SK-N-SH (cell line): ENCODE measurements at regions not wholly inside any gene's neighbourhood (a gene's known extent, or its start where the extent isn't known, plus 50 kb on each side); places are given as distances from the start of the nearest gene placed in this dataset.

Source experiments
- CTCF ChIA-PET: fragments of 300-600, 350-600 bp; formaldehyde crosslinking; extraction: SDS; loops from one replicate; lab custom pipeline; 2021; lab: Yijun Ruan, JAX
- POLR2A ChIA-PET: fragments of 350-600 bp; sonication (Branson Sonifier 250); formaldehyde crosslinking; extraction: SDS; loops from one replicate; lab custom pipeline; 2020; ENCODE audit warnings: antibody characterized with exemption, inconsistent platforms; lab: Yijun Ruan, JAX
- DNase-seq: peaks from one replicate; pipeline ENCODE4 v3.0.0; 2012
- H2AFZ ChIP-seq: fragments of 200-600 bp; sonication (generic); 2 replicates; pipeline ENCODE4 v1.8.1; 2016; ENCODE audit warnings: antibody characterized with exemption, mild to moderate bottlenecking, low read depth
- H3F3A ChIP-seq: fragments of 200-600 bp; sonication (generic); replicated peaks from 2 replicates; pipeline ENCODE3; 2016; ENCODE audit warnings: antibody characterized with exemption, mild to moderate bottlenecking; ENCODE audit not compliant: insufficient read depth
- H3K27ac ChIP-seq, 2 experiments: fragments of 200-500 bp in 1 of 2; fragments of 200-600 bp in 1 of 2; sonication (Bioruptor generic) in 1 of 2; sonication (generic), shearing (Covaris generic) in 1 of 2; 2 replicates each; pipeline versions ENCODE4 v1.5.1 to v1.6.1; 2014 to 2016; ENCODE audit warnings: low read depth in 2 of 2, inconsistent platforms in 1 of 2, low read length in 1 of 2, mild to moderate bottlenecking in 1 of 2, mixed read lengths in 1 of 2
- H3K27me3 ChIP-seq: fragments of 200-600 bp; sonication (generic), shearing (Covaris generic); 2 replicates; pipeline ENCODE4 v1.6.1; 2016; ENCODE audit warnings: mixed run types; ENCODE audit not compliant: insufficient read depth
- H3K36me3 ChIP-seq, 2 experiments: fragments of 200-500 bp in 1 of 2; fragments of 200-600 bp in 1 of 2; sonication (Bioruptor generic) in 1 of 2; sonication (generic) in 1 of 2; replicated peaks in 1 of 2; 2 replicates each; pipeline versions ENCODE3 to v1.5.1; 2014 to 2016; ENCODE audit warnings: low read length in 1 of 2, mild to moderate bottlenecking in 1 of 2; ENCODE audit not compliant: insufficient read depth in 2 of 2, control insufficient read depth in 1 of 2
- H3K4me1 ChIP-seq, 2 experiments: fragments of 200-500 bp in 1 of 2; fragments of 200-600 bp in 1 of 2; sonication (Bioruptor generic) in 1 of 2; sonication (generic), shearing (Covaris generic) in 1 of 2; 2 replicates each; pipeline versions ENCODE4 v1.5.1 to v1.6.1; 2014 to 2016; ENCODE audit warnings: low read depth in 1 of 2, low read length in 1 of 2, mixed run types in 1 of 2; ENCODE audit not compliant: insufficient read depth in 2 of 2, control insufficient read depth in 1 of 2
- H3K4me2 ChIP-seq: fragments of 200-600 bp; sonication (generic), shearing (Covaris generic); 2 replicates; pipeline ENCODE4 v1.6.1; 2017; ENCODE audit warnings: mixed run types
- H3K4me3 ChIP-seq, 2 experiments: fragments of 200-500 bp in 1 of 2; fragments of 200-600 bp in 1 of 2; sonication (Bioruptor generic) in 1 of 2; sonication (generic), shearing (Covaris generic) in 1 of 2; 2 replicates each; pipeline versions ENCODE4 v1.5.1 to v1.8.1; 2014 to 2016; ENCODE audit warnings: low read depth in 2 of 2, inconsistent platforms in 1 of 2, low read length in 1 of 2, mild to moderate bottlenecking in 1 of 2, mixed read lengths in 1 of 2, moderate library complexity in 1 of 2
- H3K79me2 ChIP-seq: fragments of 200-600 bp; sonication (generic); 2 replicates; pipeline ENCODE4 v1.8.1; 2017; ENCODE audit warnings: mild to moderate bottlenecking; ENCODE audit not compliant: insufficient read depth
- H3K9ac ChIP-seq: fragments of 200-600 bp; sonication (generic); 2 replicates; pipeline ENCODE4 v1.6.1; 2017; ENCODE audit warnings: mixed run types
- H3K9me2 ChIP-seq: fragments of 200-600 bp; sonication (generic); 2 replicates; pipeline ENCODE4 v1.6.1; 2017; ENCODE audit warnings: mixed run types
- H3K9me3 ChIP-seq: fragments of 200-600 bp; sonication (generic); 2 replicates; pipeline ENCODE4 v1.6.1; 2017; ENCODE audit warnings: mixed run types, mild to moderate bottlenecking, moderate library complexity
- H4K20me1 ChIP-seq: fragments of 200-600 bp; sonication (generic); 2 replicates; pipeline ENCODE4 v1.6.1; 2017; ENCODE audit warnings: mild to moderate bottlenecking, mixed run types; ENCODE audit not compliant: insufficient read depth
- EP300 ChIP-seq, 2 experiments: IDR thresholded peaks; 2 replicates each; pipeline versions ENCODE4 v1.4.0 to v1.6.1; 2012; ENCODE audit warnings: borderline replicate concordance in 1 of 2, low read depth in 1 of 2, low read length in 1 of 2
- FOSL2 ChIP-seq: IDR thresholded peaks from 2 replicates; pipeline ENCODE4 v1.4.0; 2012; ENCODE audit warnings: low read depth, mild to moderate bottlenecking, moderate library complexity, borderline replicate concordance
- FOXJ3 ChIP-seq: sonication (generic); formaldehyde crosslinking; IDR thresholded peaks from 2 replicates; pipeline ENCODE4 v1.5.1; 2020; ENCODE audit warnings: mild to moderate bottlenecking, missing genetic modification reagents
- IRF3 ChIP-seq: fragments of 150-350 bp; IDR thresholded peaks from 2 replicates; pipeline ENCODE4 v1.6.1; 2016; ENCODE audit warnings: mild to moderate bottlenecking, low read depth, low read length
- MEF2A ChIP-seq: IDR thresholded peaks from 2 replicates; pipeline ENCODE4 v1.4.0; 2012; ENCODE audit warnings: low read depth, borderline replicate concordance
- POLR2AphosphoS5 ChIP-seq: IDR thresholded peaks from 2 replicates; pipeline ENCODE4 v1.6.1; 2012; ENCODE audit warnings: low read depth, low read length
- RAD21 ChIP-seq: IDR thresholded peaks from 2 replicates; pipeline ENCODE4 v1.6.1; 2012; ENCODE audit warnings: mild to moderate bottlenecking, low read length
- RXRA ChIP-seq: IDR thresholded peaks from 2 replicates; pipeline ENCODE4 v1.4.0; 2012; ENCODE audit warnings: low read depth, mild to moderate bottlenecking, borderline replicate concordance
- SMC3 ChIP-seq: IDR thresholded peaks from 2 replicates; pipeline ENCODE4 v1.6.1; 2012; ENCODE audit warnings: low read depth, low read length, improper control_type of control experiment
- TAF1 ChIP-seq: IDR thresholded peaks from 2 replicates; pipeline ENCODE4 v1.6.1; 2012; ENCODE audit warnings: low read depth, mild to moderate bottlenecking, low read length, moderate library complexity, borderline replicate concordance
- TCF12 ChIP-seq: IDR thresholded peaks from 2 replicates; pipeline ENCODE4 v1.4.0; 2012
- YY1 ChIP-seq: IDR thresholded peaks from 2 replicates; pipeline ENCODE4 v1.4.0; 2012; ENCODE audit warnings: low read depth, mild to moderate bottlenecking
- WGBS: methylation state at CpG from one replicate; pipeline ENCODE4 v1.1.6; 2017; ENCODE audit warnings: low lambda C conversion rate; 5-methylcytosine and 5-hydroxymethylcytosine counted together
- TF ChIP-seq, protein P1 (sequence below): IDR thresholded peaks from 2 replicates; pipeline ENCODE4 v1.6.1; 2012; ENCODE audit warnings: mild to moderate bottlenecking, low read depth, low read length, moderate library complexity
- TF ChIP-seq, protein P2 (sequence below): fragments of 200-600 bp; sonication (generic); IDR thresholded peaks from 2 replicates; pipeline ENCODE4 v1.6.1; 2017; ENCODE audit warnings: antibody characterized with exemption, mild to moderate bottlenecking, moderate library complexity
- TF ChIP-seq, protein P3 (sequence below): IDR thresholded peaks from 2 replicates; pipeline ENCODE4; 2012

DNA sequence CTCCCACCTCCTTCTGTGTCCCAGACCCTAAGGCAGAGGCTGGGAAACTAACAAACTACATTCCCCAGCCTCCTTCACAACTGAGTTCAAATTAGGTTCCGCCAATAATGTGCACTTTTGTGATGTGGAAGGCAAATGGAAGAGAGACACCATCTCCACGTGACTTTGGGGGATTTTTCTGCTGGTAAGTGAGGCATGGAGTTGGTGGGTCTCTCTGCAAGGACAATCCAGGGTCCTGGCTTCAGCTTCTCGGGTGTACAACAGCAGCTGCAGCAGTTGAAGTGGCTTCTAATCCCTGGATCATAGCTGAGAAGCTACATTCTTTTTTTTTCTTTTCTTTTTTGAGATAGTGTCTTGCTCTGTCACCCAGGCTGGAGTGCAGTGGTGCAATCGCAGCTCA lies 58.9 kb upstream of the GATA2 start:
- H3K36me3 ChIP-seq, result no peaks in the 10 kb centered on the region
- no peaks in the 10 kb centered on the region for H3K27me3 ChIP-seq
- 71% methylated on average over 4 of the region's 4 CpGs for WGBS
- ChIA-PET CTCF (interaction anchor here (1.3 kb wide), 1 partner anchor 56 kb away, joined by 3 read pairs; no protein-coding TSS in a partner anchor), POLR2A (interaction anchor here (0.6 kb wide), 2 partner anchors 70 to 399 kb away, joined by 3 to 10 read pairs; partner anchors contain the start of gene EEFSEC)
- H3K4me2 ChIP-seq, result no peak overlapping the region
- no peaks in the 10 kb centered on the region for H3K9me2 ChIP-seq
- H4K20me1 ChIP-seq, result no peaks in the 10 kb centered on the region
- no peak overlapping the region for H3K4me3 ChIP-seq
- DNase-seq, result no peak
- no peak for TF ChIP-seq FOXJ3 (CRISPR knock-in tag)
- TF ChIP-seq EP300 (IDR thresholded peaks at IDR 0.05; ENCODE audit: borderline replicate concordance in 1 of 2, low read depth in 1 of 2, low read length in 1 of 2), result no peak
- TF ChIP-seq, protein P1, sequence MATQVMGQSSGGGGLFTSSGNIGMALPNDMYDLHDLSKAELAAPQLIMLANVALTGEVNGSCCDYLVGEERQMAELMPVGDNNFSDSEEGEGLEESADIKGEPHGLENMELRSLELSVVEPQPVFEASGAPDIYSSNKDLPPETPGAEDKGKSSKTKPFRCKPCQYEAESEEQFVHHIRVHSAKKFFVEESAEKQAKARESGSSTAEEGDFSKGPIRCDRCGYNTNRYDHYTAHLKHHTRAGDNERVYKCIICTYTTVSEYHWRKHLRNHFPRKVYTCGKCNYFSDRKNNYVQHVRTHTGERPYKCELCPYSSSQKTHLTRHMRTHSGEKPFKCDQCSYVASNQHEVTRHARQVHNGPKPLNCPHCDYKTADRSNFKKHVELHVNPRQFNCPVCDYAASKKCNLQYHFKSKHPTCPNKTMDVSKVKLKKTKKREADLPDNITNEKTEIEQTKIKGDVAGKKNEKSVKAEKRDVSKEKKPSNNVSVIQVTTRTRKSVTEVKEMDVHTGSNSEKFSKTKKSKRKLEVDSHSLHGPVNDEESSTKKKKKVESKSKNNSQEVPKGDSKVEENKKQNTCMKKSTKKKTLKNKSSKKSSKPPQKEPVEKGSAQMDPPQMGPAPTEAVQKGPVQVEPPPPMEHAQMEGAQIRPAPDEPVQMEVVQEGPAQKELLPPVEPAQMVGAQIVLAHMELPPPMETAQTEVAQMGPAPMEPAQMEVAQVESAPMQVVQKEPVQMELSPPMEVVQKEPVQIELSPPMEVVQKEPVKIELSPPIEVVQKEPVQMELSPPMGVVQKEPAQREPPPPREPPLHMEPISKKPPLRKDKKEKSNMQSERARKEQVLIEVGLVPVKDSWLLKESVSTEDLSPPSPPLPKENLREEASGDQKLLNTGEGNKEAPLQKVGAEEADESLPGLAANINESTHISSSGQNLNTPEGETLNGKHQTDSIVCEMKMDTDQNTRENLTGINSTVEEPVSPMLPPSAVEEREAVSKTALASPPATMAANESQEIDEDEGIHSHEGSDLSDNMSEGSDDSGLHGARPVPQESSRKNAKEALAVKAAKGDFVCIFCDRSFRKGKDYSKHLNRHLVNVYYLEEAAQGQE, result no peak
- TF ChIP-seq YY1, result no peak
- H3K79me2 ChIP-seq, result no peaks in the 10 kb centered on the region
- peaks cover 6% of the 10 kb centered on the region for H3F3A ChIP-seq
- H2AFZ ChIP-seq, result no peak overlapping the region
- no peaks in the 10 kb centered on the region for H3K9me3 ChIP-seq
- H3K27ac ChIP-seq, result no peak overlapping the region
- no peak overlapping the region for H3K9ac ChIP-seq
- H3K4me1 ChIP-seq, result peaks cover 17 to 40% of the 10 kb centered on the region in 2 experiments

GRCh38 chr3:128551451-128551850 lies 58.5 kb upstream of the GATA2 start:
- H3K27ac ChIP-seq, result no peak overlapping the region
- H3K4me1 ChIP-seq, result peaks cover 17 to 41% of the 10 kb centered on the region in 2 experiments
- H4K20me1 ChIP-seq, result no peaks in the 10 kb centered on the region
- no peaks in the 10 kb centered on the region for H3K27me3 ChIP-seq
- H3K4me2 ChIP-seq, result no peak overlapping the region
- WGBS, result 92% methylated on average over 9 of the region's 9 CpGs
- H3K9me2 ChIP-seq, result no peaks in the 10 kb centered on the region
- ChIA-PET POLR2A (interaction anchor here (0.6 kb wide), 2 partner anchors 69 to 398 kb away, joined by 3 to 10 read pairs; partner anchors contain the start of gene EEFSEC), CTCF (interaction anchor here (1.1 to 1.3 kb wide), 2 partner anchors 42 to 57 kb away, joined by 3 to 4 read pairs; no protein-coding TSS in a partner anchor)
- H3K79me2 ChIP-seq, result no peaks in the 10 kb centered on the region
- no peak for DNase-seq
- H2AFZ ChIP-seq, result no peak overlapping the region
- H3F3A ChIP-seq, result peaks cover 6% of the 10 kb centered on the region
- H3K36me3 ChIP-seq, result no peaks in the 10 kb centered on the region
- H3K4me3 ChIP-seq, result no peak overlapping the region
- H3K9me3 ChIP-seq, result no peaks in the 10 kb centered on the region
- H3K9ac ChIP-seq, result no peak overlapping the region
- TF ChIP-seq MEF2A, result no peak
- TF ChIP-seq RXRA, result no peak
- TF ChIP-seq, protein P2, sequence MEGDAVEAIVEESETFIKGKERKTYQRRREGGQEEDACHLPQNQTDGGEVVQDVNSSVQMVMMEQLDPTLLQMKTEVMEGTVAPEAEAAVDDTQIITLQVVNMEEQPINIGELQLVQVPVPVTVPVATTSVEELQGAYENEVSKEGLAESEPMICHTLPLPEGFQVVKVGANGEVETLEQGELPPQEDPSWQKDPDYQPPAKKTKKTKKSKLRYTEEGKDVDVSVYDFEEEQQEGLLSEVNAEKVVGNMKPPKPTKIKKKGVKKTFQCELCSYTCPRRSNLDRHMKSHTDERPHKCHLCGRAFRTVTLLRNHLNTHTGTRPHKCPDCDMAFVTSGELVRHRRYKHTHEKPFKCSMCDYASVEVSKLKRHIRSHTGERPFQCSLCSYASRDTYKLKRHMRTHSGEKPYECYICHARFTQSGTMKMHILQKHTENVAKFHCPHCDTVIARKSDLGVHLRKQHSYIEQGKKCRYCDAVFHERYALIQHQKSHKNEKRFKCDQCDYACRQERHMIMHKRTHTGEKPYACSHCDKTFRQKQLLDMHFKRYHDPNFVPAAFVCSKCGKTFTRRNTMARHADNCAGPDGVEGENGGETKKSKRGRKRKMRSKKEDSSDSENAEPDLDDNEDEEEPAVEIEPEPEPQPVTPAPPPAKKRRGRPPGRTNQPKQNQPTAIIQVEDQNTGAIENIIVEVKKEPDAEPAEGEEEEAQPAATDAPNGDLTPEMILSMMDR, result no peak
- no peak for TF ChIP-seq SMC3
- no peak for TF ChIP-seq TCF12
- no peak for TF ChIP-seq EP300 (IDR thresholded peaks at IDR 0.05; ENCODE audit: borderline replicate concordance in 1 of 2, low read depth in 1 of 2, low read length in 1 of 2)
- no peak for TF ChIP-seq YY1
- TF ChIP-seq IRF3, result no peak
- TF ChIP-seq TAF1, result no peak
- TF ChIP-seq, protein P3, sequence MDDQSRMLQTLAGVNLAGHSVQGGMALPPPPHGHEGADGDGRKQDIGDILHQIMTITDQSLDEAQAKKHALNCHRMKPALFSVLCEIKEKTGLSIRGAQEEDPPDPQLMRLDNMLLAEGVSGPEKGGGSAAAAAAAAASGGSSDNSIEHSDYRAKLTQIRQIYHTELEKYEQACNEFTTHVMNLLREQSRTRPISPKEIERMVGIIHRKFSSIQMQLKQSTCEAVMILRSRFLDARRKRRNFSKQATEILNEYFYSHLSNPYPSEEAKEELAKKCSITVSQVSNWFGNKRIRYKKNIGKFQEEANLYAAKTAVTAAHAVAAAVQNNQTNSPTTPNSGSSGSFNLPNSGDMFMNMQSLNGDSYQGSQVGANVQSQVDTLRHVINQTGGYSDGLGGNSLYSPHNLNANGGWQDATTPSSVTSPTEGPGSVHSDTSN, result no peak
- TF ChIP-seq POLR2AphosphoS5, result no peak
- no peak for TF ChIP-seq RAD21
- TF ChIP-seq FOSL2, result no peak
- TF ChIP-seq, protein P1, result no peak
